ENCODE measurements at regions not wholly inside any gene's neighbourhood (a gene's known extent, or its start where the extent isn't known, plus 50 kb on each side); places are given as distances from the start of the nearest gene placed in this dataset.
"Not testable (repeated sequence)": the region's sequence is repeated elsewhere in the genome, so short reads cannot be mapped to it uniquely, and the experiment has no call there.

DNA sequence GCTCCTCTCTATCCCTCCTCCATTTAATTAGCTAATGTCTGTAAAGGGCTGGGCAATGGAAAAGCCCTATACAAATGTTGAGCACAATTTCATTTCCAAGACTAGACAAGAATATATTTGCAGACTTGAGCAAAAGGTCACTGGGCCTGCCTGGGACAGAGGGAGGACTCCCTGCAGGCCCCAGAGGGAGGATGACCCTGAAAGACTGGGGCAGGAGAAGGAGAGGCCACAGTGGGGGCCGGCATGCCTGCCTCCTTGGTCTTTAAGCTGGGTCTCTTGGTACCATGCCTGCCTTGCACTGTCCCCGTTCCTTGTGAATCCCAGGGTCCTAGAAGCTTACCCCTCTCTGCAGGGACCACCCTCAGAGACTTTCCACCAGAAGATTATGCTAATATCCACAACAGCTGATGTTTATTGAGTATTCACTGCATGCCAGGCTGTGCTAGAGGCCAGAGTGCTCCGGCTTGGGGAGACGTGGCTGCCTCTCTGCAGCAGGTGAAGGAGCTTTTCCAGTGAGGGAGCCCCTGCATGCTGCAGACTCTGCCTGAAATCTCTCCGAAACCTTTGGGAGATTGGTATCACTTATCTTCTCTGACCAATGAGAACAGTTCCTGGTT, 72.7 kb upstream of the HSPA9 start:
- no peak for DNase-seq (ENCODE audit: low read depth, low spot score)

DNA sequence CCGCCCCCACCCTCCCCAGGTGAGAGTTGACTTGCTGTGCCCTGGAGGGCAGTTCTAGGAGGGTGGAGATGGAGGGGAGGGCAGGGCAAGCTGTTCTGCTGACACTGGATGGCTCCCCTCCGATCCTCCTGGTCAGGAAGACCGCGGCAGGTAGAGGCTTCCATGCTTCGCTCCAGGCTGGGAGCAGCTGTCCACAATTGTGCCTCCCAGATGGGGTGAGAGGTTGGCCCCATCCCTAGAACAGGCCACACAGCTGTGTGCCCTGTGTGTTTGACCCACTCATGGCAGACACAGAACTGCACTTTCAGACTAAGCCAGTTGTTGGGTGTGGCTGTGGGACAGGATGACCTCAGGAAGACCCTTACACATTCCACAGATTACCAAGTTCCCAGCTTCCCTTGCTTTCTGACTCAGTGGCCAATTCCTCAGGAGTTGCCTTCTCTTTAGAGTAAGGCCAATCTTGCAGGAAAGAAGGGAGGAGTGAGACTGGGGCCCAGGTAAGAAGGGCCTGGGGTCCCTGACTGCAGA, 72.1 kb upstream of the HSPA9 start:
- DNase-seq (ENCODE audit: low read depth, low spot score): no peak

DNA sequence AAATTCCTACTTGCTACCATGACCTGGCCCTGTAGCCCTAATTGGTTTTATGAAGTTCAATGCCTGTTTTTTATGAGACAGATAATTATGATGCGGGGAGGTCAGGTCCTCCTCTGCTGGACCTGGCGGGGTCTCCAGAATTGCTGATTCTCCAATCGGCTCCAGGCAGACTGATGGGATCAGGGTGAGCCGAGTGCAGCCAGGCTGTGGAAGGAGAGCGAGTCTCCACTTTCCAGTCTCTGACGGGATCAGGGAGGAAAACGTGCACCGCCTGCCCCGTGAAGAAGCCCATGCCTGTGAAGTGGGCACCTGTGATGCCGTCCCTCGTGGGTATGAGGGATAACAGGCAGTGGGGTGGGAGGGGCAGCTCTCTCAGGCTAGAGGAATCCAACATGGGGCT, 71.5 kb upstream of the HSPA9 start:
- no peak for DNase-seq (ENCODE audit: low read depth, low spot score)

DNA sequence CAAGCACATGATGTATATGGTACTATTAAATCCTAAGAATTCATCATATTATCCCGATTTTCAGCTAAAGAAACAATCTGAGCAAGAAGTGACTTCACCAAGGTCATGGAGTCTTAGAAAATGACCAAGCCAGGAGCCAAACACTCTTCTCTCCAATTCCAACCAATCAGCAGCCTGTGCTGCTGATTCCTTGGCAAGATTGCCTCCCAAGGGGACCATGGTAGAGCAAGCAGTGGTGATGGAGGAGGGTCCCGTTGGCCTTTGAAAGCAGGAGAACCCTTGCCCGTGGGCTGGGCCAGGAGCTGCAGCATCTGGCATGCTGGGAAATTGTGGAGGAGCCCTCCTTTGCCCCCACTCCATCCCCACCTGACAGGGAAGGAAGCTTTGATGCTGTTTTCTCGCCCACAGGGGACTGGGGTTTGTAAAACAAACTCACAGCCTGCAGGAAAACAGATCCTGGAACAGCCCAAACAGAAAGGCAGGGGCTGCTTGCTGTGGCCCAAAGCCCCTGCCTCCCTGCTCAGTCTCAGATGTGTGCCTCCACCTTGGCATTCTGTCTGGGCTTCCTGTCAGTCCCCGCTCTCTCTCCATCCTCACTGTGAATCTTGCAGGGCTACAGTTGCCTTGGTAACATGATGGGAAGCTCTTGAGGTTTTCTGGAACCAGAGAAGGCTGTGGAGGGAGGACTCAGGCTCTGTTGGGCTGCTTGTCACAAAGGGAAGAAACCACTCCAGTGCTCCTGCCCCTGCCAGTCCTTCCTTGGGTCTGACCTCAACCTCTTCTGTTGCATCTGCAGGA, 70.8 kb upstream of the HSPA9 start:
- no peak for DNase-seq (ENCODE audit: low read depth, low spot score)

DNA sequence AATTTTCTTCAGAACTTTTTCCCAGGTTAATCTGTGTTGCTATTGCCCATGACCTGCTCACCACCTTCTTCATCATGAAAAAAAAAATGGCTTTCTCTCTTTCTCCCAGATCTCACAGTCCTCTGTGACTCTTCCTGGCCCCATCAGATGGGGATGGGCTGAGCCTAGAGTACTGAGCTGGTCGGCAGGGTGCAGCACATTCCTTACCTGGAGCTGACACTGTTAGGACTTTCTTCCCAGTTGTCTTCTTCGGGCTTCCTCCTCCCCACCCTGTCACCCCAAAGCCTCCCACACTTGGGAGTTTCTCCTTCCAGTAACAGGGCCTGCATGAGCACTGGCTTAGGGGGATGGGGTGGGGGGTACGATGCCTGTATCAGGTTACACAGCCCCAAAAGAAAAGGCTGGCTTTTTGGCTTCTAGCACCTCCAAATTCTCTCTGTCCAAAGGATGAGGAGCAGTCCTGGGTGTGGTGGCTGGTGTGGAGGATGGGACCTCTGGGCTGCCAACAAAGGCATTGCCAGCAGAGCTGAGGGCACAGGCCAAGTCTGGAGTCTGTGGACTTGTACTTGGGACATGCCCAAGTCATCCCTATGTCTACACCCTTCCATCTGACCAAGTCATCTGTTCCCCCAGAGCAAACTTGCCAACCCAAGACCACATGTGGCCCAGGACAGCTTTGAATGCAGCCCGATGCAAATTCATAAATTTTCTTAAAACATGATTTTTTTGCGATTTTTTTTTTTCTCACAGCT, 68.0 kb upstream of the HSPA9 start:
- no peak for DNase-seq (ENCODE audit: low read depth, low spot score)

DNA sequence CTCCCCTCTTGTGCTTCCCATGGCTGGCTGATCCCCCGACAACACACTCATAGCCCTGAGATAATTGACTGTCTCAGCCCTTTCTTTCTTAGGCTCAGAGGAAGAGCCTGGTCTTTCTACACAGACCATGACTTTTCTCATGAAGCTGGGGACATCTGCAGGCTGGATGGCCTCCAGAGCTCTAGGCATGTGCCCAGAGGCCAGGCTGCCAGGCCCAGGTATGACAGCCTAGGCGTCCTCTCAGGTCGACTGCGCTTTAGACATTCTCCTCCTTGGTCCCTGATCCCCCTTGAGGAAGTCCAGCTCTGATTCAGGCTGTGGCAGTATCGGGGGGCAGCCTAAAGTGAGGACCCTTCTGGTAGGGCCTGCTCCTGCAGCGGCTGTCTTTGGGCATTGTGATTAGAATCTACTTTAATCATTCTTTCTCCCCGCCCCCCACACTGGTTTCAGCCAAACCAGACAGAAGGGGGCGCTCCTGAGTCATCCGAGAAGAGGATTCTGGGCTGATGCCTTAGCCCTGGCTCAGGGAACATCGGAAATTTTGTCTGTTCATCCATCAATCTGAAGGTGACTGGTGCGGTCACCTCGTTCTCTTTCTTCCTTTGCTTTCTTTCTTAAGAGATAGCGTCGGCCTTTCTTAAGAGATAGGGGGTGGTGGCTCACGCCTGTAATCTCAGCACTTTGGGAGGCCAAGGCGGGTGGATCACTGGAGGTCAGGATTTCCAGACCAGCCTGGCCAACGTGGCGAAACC, 66.5 kb upstream of the HSPA9 start:
- DNase-seq (ENCODE audit: low read depth, low spot score): no peak

DNA sequence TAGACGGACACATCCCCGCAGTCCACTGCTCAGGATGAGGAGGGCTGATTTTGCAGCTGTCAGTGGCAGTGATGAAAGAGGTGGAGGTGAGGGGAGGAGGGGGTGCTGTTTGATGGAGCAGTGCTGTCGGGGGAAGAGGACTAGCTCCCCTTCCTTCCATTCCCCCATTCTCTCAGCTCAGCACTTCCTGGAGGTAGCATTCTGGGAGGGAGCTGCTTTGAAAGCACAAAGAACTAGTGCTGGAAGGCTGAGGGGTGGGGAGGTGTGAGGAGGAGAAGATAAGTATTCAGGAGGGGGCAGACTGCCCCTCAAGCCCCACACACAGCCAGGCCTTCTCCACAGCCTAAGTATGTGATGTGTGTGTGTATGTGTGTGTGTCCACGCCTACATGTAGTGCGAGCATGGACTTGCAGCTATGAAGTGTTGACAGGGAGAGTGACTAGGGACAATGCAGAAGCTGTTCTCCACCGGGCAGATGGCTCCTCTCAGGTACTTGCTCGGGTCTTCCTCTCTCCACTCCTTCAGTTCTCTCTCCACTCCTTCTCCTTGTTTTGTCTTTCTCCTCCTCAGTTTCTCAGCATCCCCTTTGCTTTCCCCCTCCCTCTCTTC, 65.5 kb upstream of the HSPA9 start:
- DNase-seq (ENCODE audit: low read depth, low spot score): no peak

DNA sequence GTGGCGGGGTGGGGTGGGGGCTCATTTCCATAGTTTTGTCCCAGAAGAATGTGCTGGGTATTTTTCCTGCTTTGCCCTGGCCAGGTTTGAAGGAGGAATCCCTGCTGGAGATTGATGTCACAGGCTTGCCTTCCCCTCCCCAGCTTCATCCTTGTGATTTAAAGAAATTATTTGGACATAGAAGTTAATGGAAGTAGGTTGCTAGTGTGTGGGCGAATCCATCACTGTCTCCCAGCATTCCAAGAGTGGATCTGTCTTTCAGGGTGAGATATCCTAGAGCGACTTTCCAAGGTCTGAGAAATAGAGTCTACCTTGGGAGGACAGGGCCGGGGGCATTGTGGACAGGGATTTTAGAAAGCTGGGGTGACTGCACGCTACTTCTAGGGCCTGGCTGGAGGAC, 64.9 kb upstream of the HSPA9 start:
- DNase-seq (ENCODE audit: low read depth, low spot score): no peak

DNA sequence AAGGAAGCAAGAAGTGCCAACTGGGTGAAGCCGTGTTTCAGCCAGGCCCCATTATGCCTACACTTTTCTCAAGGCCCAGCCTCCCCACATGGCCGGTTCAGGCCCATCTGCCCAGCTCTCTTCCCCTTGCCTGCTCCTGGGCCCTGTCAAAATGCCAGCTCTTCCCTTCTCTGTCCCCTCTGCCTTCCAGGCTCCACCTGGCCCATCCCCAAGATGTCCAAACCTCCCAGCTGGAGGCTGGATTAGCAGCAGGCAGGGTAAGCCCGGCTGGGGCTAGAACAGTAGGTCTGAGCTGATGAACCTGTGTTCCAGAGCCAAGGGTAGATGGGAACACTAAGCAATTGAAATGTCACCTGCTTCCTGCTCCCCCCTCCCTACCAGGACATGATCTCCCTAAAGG, 64.1 kb upstream of the HSPA9 start:
- no peak for DNase-seq (ENCODE audit: low read depth, low spot score)

DNA sequence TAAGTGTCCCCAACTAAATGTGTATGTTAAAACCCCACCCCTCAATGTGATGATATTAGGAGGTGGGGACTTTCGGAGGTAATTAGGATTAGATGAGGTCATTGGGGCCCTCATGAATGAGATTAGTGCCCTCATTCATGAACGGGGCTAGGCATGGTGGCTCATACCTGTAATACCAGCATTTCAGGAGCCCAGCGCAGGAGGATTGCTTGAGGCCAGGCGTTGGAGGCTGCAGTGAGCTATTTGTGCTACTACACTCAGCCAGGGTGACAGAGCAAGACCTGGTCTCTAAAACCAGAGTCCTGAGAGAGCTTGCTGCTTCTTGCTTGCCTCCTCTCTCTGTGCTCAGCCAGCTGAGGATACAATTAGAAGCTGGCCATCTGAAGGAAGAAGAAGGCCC, 62.1 kb upstream of the HSPA9 start:
- DNase-seq (ENCODE audit: low read depth, low spot score): no peak

DNA sequence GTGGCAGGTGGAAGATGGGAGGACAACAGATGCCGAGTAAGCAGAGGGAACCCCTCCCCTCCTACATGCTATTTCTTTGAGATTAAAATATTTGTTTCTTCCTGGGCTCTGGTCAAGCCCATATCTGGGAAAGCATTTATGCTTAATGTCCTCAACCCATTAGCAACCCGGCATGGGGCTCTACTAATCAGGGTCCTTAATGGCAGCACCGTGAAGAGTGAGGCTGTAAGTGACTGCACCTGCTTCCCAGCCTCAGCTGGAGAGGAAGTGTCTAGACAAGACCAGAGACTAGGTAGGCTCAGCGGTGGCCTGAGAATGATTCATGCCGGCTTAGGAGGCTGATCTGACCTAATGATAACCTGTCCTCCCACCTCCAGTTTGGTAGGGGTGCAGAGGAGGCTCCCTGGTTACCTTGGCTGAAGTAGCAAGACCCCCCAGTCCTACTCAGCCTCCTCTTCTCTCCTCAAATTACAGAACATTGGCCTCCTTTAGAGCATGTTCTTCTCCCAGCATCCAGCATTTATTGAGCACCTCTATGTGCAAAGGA, 61.3 kb upstream of the HSPA9 start:
- DNase-seq (ENCODE audit: low read depth, low spot score): no peak

DNA sequence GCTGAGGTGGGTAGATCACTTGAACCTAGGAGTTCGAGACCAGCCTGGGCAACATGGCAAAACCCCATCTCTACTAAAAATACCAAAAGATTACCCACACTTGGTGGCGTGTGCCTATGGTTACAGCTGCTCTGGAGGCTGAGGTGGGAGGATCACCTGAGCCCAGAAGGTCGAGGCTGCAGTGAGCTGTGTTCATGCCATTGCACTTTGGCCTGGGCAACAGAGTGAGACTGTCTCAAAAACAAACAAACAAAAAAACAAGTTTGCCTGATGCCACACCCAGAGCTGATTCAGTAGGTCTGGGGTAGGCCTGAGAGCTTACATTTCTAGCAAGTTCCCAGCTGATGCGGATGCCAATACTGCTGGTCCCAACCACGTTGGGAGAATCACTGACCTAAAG, 60.5 kb upstream of the HSPA9 start:
- DNase-seq (ENCODE audit: low read depth, low spot score): no peak

DNA sequence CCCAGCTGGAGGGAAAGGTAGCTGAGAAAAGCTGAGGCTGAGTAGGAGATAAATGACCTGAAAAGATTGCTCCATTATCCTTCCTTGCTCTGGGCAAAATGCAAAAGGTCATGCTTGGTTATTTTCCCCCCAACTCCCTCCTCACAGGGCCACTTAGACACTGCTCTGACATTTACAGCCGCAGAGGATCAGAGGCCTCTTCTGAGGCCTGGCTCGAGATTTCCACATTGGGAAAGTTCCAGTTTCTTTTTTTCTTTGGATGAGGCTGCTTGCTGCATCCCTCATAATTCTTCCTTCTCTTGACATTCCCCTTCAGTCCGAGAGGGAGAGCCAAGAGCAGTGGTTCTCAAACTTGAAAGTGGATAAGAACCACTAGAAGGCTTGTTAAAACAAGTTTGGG, 60.1 kb upstream of the HSPA9 start:
- no peak for DNase-seq (ENCODE audit: low read depth, low spot score)

DNA sequence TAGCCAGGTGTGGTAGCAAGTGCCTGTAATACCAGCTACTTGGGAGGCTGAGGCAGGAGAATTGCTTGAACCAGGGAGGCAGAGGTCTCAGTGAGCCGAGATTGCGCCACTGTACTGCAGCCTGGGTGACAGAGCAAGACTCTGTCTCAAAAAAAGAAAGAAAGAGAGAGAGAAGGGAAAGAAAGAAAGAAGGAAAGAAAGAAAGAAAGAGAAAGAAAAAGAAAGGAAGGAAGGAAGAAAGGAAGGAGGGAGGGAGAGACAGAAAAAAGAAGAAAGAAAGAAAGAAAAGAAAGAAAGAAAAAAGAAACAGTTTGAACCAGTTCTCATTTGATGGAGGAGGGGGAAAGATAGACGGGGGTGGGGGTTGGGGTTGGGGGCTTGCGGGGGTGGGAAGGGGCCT, 59.6 kb upstream of the HSPA9 start:
- DNase-seq (ENCODE audit: low read depth, low spot score): not testable (repeated sequence)

DNA sequence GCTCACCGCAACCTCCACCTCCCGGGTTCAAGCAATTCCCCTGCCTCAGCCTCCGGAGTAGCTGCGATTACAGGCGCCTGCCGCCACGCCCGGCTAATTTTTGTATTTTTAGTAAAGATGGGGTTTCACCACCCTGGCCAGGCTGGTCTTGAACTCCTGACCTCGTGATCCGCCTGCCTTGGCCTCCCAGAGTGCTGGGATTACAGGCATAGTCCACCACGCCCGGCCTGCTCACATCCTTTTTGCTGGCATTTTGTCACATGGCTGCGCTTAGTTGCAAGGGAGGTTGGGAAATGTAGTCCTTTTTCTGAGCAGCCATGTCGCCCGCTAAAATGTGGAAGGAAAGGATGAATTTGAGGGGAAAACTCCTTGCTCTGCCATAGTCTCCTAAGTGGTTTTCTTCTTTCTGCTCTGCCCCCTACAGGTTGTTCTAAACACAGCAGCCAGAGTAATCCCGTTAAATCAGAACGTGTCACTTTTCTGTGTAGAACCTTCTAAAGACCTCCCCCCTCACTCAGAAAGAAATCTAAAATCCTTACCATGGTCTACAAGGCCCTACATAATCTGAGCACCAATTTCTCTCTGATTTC, 57.8 kb upstream of the HSPA9 start:
- peak; percentile 47 for DNase-seq (ENCODE audit: low read depth, low spot score)

DNA sequence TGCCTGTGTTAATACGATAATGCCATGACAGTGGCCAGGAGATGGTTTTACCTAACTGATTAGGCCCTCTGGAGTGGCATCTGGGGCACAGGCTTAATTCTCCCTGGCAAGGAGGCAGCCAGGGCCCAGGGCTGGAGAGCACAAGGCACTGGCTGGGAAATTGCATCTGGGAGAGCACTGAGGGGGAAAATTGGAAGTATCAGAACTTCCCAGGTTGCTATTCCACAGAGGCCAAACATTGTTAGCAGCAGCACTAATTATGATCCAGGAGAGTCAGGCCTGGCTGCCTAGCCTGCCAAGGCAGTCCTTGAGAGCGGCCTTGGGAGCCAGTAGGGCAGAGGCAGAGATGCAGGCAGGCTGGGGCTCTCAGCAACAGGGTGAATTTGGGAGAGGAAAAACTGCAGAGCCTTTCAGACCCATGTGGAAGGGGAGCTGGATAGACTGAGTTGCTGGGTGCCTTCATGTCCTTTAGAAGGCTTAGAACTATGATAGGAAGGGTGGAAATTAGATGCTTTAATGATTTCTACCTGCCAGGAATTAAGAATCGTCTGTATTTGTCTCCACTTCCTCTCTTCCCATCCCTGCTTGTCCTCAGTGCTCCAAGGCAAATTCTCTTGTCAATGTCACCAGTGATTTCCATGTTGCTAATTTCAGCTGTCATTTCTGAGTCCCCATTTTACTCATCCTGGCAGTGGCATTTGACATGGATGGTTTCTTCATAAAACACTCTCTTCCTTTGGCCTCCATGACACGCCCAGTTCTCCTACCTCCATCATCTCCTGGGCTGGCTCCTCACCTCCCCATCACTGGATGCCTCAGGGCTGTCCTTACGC, 56.1 kb upstream of the HSPA9 start:
- DNase-seq (ENCODE audit: low read depth, low spot score): no peak

DNA sequence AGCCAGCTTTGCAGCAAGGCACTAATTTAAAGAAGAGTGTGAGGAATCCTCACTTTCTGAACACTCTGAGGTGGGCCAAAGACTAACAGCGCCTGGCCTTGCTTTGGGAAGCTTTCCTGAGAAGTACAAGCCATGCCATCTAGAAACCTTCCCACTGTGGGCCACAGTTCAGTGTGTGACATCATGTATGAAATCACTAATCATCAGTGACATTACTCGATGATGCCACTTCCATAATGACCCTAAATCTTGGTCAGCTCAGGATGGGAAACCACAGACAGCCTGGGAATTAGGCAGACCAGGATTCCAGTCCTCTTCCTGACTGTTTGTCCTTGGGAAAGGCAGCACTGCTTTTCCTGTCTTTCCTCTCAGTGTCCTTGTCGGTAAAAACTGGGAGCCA, 54.2 kb upstream of the HSPA9 start:
- DNase-seq (ENCODE audit: low read depth, low spot score): no peak

DNA sequence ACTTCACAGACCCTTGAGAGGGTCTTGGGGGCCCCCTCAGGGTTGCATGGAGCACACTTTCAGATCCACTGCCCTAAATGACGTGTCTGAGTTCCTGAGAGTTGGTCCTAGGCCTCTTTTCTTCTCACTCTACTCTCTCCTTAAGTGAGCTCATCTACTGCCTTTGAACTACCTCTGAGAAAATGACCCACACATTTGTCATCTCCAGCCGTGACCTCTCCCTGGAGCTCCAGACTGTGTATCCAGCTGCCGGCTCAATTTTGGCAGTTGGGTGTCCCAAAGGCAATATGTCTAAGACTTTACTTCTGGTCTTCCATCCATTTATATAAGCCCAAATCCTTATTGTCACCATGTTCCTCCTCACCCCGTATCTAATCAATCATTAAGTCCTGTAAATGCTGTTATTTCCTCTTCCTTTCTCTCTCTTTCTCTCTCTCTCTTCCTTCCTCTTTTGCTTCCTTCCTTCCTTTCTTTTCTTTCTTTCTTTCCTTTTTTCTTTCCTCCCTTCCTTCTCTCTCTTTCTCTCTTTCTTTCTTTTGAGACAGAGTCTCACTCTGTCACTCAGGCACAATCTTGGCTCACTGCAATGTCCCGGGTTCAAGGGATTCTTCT, 51.2 kb upstream of the HSPA9 start:
- DNase-seq (ENCODE audit: low read depth, low spot score): no peak

DNA sequence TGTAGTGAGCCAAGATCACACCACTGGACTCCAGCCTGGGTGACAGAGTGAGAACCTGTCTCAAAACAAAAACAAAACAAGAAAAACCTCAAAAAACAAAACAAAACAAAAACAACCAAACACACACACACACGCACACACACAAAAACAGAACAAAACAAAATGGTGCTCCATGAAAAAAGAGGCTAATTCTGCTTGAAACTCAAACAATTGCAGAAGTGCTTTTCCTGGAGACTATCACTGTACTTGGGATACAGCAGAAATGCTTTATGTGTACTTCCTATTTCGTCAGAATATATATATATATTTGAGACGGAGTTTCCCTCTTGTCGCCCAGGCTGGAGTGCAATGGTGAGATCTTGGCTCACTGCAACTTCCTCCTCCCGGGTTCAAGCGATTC, 49.9 kb upstream of the HSPA9 start:
- DNase-seq (ENCODE audit: low read depth, low spot score): no peak

Data from brain pericyte (primary cell).